ENCODE measurements at regions not wholly inside any gene's neighbourhood (a gene's known extent, or its start where the extent isn't known, plus 50 kb on each side); places are given as distances from the start of the nearest gene placed in this dataset.

DNA sequence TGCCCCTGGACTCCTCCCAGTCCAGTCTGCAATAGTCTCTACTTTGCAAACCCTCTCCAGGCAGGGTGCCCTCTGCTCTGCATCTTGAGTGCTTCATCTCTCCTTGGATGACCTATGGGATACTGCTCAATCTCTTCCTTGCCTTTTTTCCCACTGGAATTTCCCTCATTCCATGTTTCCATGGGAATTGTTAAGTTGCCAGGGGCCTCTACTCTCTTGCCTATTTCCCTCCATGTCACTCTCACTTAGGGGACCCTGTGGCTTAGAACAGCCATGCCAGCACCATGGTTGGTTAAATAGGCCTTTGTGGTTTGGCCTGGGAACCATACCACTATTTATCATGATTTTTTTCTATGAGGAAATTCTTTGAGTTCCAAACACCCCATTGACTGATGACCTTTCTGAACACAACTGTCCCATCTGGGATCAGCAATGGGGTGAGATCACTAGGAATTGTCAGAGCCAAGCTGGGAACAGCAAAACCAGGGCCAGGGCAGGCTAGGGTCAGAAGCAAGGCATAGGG, 91.4 kb upstream of the RBMS1 start:
- no peaks in the 10 kb centered on the region for H3K9me3 Mint-ChIP-seq (ENCODE audit: unreplicated experiment)
- no peaks in the 10 kb centered on the region for H3K36me3 Mint-ChIP-seq (ENCODE audit: low read depth, unreplicated experiment)
- TF ChIP-seq, protein P1, sequence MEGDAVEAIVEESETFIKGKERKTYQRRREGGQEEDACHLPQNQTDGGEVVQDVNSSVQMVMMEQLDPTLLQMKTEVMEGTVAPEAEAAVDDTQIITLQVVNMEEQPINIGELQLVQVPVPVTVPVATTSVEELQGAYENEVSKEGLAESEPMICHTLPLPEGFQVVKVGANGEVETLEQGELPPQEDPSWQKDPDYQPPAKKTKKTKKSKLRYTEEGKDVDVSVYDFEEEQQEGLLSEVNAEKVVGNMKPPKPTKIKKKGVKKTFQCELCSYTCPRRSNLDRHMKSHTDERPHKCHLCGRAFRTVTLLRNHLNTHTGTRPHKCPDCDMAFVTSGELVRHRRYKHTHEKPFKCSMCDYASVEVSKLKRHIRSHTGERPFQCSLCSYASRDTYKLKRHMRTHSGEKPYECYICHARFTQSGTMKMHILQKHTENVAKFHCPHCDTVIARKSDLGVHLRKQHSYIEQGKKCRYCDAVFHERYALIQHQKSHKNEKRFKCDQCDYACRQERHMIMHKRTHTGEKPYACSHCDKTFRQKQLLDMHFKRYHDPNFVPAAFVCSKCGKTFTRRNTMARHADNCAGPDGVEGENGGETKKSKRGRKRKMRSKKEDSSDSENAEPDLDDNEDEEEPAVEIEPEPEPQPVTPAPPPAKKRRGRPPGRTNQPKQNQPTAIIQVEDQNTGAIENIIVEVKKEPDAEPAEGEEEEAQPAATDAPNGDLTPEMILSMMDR (IDR thresholded peaks at IDR 0.05; ENCODE audit: insufficient read depth, low read depth, low read length) = no peak
- TF ChIP-seq EZH2 (IDR thresholded peaks at IDR 0.05; ENCODE audit: insufficient read depth, low read length) = no peak
- no peak overlapping the region for H3K4me3 Mint-ChIP-seq (ENCODE audit: unreplicated experiment)
- DNase-seq (ENCODE audit: low read depth) = peak; percentile 57
- H3K4me1 ChIP-seq (ENCODE audit: insufficient read depth, low read length) = peaks cover 13% of the 10 kb centered on the region
- H3K79me2 ChIP-seq (ENCODE audit: insufficient read depth, low read length) = no peaks in the 10 kb centered on the region
- H2AFZ ChIP-seq (ENCODE audit: low read depth, low read length) = no peak overlapping the region
- no peak overlapping the region for H3K4me2 ChIP-seq (ENCODE audit: low read length)
- no peaks in the 10 kb centered on the region for H3K27me3 ChIP-seq (ENCODE audit: insufficient read depth, low read length)
- FAIRE-seq = no peak
- H3K27ac Mint-ChIP-seq (ENCODE audit: unreplicated experiment) = no peak overlapping the region
- H3K4me3 ChIP-seq (ENCODE audit: insufficient read depth, low read depth, low read length) = no peak overlapping the region
- no peaks in the 10 kb centered on the region for H3K9me3 ChIP-seq (ENCODE audit: insufficient read depth, low read depth, low read length)
- H3K27ac ChIP-seq (ENCODE audit: low read depth, low read length) = no peak overlapping the region
- H3K9ac ChIP-seq (ENCODE audit: low read length) = no peak overlapping the region
- H4K20me1 ChIP-seq (ENCODE audit: insufficient read depth, low read length) = no peaks in the 10 kb centered on the region
- no peaks in the 10 kb centered on the region for H3K36me3 ChIP-seq (ENCODE audit: insufficient read depth, low read length)
- H3K27me3 Mint-ChIP-seq (ENCODE audit: low read depth, unreplicated experiment) = no peaks in the 10 kb centered on the region
- H3K4me1 Mint-ChIP-seq (ENCODE audit: low read depth, unreplicated experiment) = peaks cover 40% of the 10 kb centered on the region

DNA sequence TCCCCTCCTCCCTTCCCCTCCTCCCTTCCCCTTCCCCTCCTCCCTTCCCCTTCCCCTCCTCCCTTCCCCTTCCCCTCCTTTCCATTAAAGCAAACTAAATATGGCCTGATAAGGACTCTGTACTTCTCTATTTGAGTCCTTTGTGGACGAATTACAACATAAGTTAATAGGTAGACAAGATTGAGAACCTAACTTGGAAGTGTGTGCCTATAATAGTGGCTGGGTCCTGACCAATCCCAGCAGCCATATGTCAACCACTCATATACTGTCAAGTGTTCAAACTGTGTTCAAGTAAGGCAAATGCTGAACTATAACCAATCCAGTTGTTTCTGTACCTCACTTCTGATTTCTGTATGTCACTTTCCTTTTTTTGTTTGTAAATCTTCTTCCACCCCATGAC, 97.1 kb upstream of the RBMS1 start:
- H3K4me1 Mint-ChIP-seq (ENCODE audit: low read depth, unreplicated experiment) = no peaks in the 10 kb centered on the region
- Histone ChIP-seq H3K4me1 (ENCODE audit: insufficient read depth, low read length) (no peaks in the 10 kb centered on the region), H3K9me3 (ENCODE audit: insufficient read depth, low read depth, low read length) (no peaks in the 10 kb centered on the region), H3K9ac (ENCODE audit: low read length) (no peak overlapping the region), H3K4me2 (ENCODE audit: low read length) (no peak overlapping the region), H4K20me1 (ENCODE audit: insufficient read depth, low read length) (no peaks in the 10 kb centered on the region), H3K36me3 (ENCODE audit: insufficient read depth, low read length) (no peaks in the 10 kb centered on the region), H3K4me3 (ENCODE audit: insufficient read depth, low read depth, low read length) (no peak overlapping the region), H2AFZ (ENCODE audit: low read depth, low read length) (no peak overlapping the region), H3K27me3 (ENCODE audit: insufficient read depth, low read length) (no peaks in the 10 kb centered on the region), H3K27ac (ENCODE audit: low read depth, low read length) (no peak overlapping the region), H3K79me2 (ENCODE audit: insufficient read depth, low read length) (no peaks in the 10 kb centered on the region)
- peaks cover 8% of the 10 kb centered on the region for H3K9me3 Mint-ChIP-seq (ENCODE audit: unreplicated experiment)
- H3K27ac Mint-ChIP-seq (ENCODE audit: unreplicated experiment) = no peak overlapping the region
- DNase-seq (ENCODE audit: low read depth) = no peak
- FAIRE-seq = no peak
- TF ChIP-seq, protein P1 (IDR thresholded peaks at IDR 0.05; ENCODE audit: insufficient read depth, low read depth, low read length) = no peak
- TF ChIP-seq EZH2 (IDR thresholded peaks at IDR 0.05; ENCODE audit: insufficient read depth, low read length) = no peak
- no peak overlapping the region for H3K4me3 Mint-ChIP-seq (ENCODE audit: unreplicated experiment)
- H3K27me3 Mint-ChIP-seq (ENCODE audit: low read depth, unreplicated experiment) = no peaks in the 10 kb centered on the region
- no peaks in the 10 kb centered on the region for H3K36me3 Mint-ChIP-seq (ENCODE audit: low read depth, unreplicated experiment)

DNA sequence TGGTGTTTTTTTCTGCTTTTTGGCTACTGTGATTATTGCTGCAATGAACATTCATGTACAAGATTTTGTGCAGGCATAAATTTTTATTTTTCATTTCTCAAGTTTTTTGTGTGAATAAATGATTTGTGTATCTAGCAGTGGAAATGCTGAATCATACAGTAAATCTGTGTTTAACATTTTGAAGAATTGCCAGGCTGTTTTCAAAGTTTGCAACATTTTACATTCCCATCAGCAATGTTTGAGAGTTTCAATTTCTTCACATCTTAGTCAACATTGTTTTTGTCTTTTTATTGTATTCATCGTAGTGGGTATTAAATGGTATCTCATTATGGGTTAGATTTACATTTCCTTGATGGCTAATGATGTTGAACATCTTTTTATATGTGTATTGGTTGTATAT, 98.8 kb upstream of the RBMS1 start:
- Histone ChIP-seq H3K79me2 (ENCODE audit: insufficient read depth, low read length) (no peaks in the 10 kb centered on the region), H2AFZ (ENCODE audit: low read depth, low read length) (no peak overlapping the region), H4K20me1 (ENCODE audit: insufficient read depth, low read length) (no peaks in the 10 kb centered on the region), H3K9ac (ENCODE audit: low read length) (no peak overlapping the region), H3K36me3 (ENCODE audit: insufficient read depth, low read length) (no peaks in the 10 kb centered on the region), H3K27ac (ENCODE audit: low read depth, low read length) (no peak overlapping the region), H3K4me2 (ENCODE audit: low read length) (no peak overlapping the region), H3K9me3 (ENCODE audit: insufficient read depth, low read depth, low read length) (no peaks in the 10 kb centered on the region), H3K27me3 (ENCODE audit: insufficient read depth, low read length) (no peaks in the 10 kb centered on the region), H3K4me1 (ENCODE audit: insufficient read depth, low read length) (no peaks in the 10 kb centered on the region), H3K4me3 (ENCODE audit: insufficient read depth, low read depth, low read length) (no peak overlapping the region)
- no peak for TF ChIP-seq EZH2 (IDR thresholded peaks at IDR 0.05; ENCODE audit: insufficient read depth, low read length)
- TF ChIP-seq, protein P1 (IDR thresholded peaks at IDR 0.05; ENCODE audit: insufficient read depth, low read depth, low read length) = no peak
- H3K4me1 Mint-ChIP-seq (ENCODE audit: low read depth, unreplicated experiment) = no peaks in the 10 kb centered on the region
- H3K27me3 Mint-ChIP-seq (ENCODE audit: low read depth, unreplicated experiment) = no peaks in the 10 kb centered on the region
- H3K9me3 Mint-ChIP-seq (ENCODE audit: unreplicated experiment) = peaks cover 8% of the 10 kb centered on the region
- H3K4me3 Mint-ChIP-seq (ENCODE audit: unreplicated experiment) = no peak overlapping the region
- FAIRE-seq = peak; percentile 43
- no peak overlapping the region for H3K27ac Mint-ChIP-seq (ENCODE audit: unreplicated experiment)
- DNase-seq (ENCODE audit: low read depth) = no peak
- H3K36me3 Mint-ChIP-seq (ENCODE audit: low read depth, unreplicated experiment) = no peaks in the 10 kb centered on the region

Measured in astrocyte (in vitro differentiated cells and primary cell).